IgD-negative memory B cell (primary cell): ENCODE measurements at regions not wholly inside any gene's neighbourhood (a gene's known extent, or its start where the extent isn't known, plus 50 kb on each side); places are given as distances from the start of the nearest gene placed in this dataset.
"Not testable (repeated sequence)": the region's sequence is repeated elsewhere in the genome, so short reads cannot be mapped to it uniquely, and the experiment has no call there.

Source experiments
- H3K27ac Mint-ChIP-seq, 3 donors: one replicate each; pipeline ENCODE4 v1.8.0; 2020 to 2022; ENCODE audit warnings: mild to moderate bottlenecking in 3 of 3, mixed read lengths in 3 of 3, moderate library complexity in 1 of 3
- H3K27me3 Mint-ChIP-seq: one replicate; pipeline ENCODE4 v1.8.0; 2021; ENCODE audit warnings: mixed read lengths
- H3K36me3 Mint-ChIP-seq: one replicate; pipeline ENCODE4 v1.8.0; 2020; ENCODE audit warnings: mild to moderate bottlenecking, mixed read lengths
- H3K4me1 Mint-ChIP-seq, 3 donors: one replicate each; pipeline ENCODE4 v1.8.0; 2020 to 2022; ENCODE audit warnings: mixed read lengths in 3 of 3, mild to moderate bottlenecking in 1 of 3
- H3K4me3 Mint-ChIP-seq, 4 donors: one replicate each; pipeline ENCODE4 v1.8.0; 2020 to 2022; ENCODE audit warnings: mild to moderate bottlenecking in 4 of 4, mixed read lengths in 4 of 4, moderate library complexity in 3 of 4
- H3K9me3 Mint-ChIP-seq, 3 donors: one replicate each; pipeline ENCODE4 v1.8.0; 2020 to 2021; ENCODE audit warnings: mixed read lengths in 3 of 3, mild to moderate bottlenecking in 1 of 3

DNA sequence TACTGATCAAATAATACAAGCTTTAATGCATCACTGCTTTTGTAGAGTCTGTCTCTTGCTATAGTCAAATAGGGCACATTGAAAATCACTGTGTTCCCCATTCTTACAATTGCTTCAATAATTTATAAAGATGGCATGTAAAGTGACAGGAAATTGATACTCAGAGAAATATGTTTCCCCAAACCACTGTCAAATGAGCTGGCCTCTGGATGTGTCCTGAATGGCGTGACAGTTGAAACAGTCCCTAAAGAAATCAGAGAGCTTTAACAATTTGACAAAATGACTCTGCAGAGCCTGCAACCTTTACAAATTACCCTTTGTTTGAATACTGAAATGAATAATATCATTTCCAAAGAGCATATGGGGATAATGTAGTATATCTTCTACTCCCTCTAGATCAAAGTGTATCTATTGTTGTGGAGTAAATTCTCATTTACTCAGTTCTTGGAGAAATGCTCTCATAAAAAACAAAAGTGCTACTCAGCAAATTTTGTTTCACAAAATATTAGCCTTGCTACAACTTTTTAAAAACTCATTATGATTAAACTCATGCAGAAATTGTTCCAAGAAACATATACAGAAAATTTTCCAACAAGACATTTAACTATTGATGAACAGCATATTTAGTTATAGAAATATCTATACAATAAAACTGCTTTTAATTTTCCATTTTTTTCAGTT is 763.2 kb upstream of the SPRY2 start:
- Mint-ChIP-seq H3K4me3 (no peak overlapping the region), H3K36me3 (no peaks in the 10 kb centered on the region), H3K27me3 (no peaks in the 10 kb centered on the region), H3K27ac (no peak overlapping the region), H3K4me1 (no peaks in the 10 kb centered on the region), H3K9me3 (peaks cover 0 to 3% (median 1%) of the 10 kb centered on the region in 3 donors)

GRCh38 chr13:81102066-81102465 is 761.1 kb upstream of the SPRY2 start:
- not testable (repeated sequence) for H3K27ac Mint-ChIP-seq, H3K27me3 Mint-ChIP-seq, H3K36me3 Mint-ChIP-seq, H3K4me3 Mint-ChIP-seq, H3K9me3 Mint-ChIP-seq, H3K4me1 Mint-ChIP-seq

- no peak overlapping the region for H3K4me3 Mint-ChIP-seq
- no peak overlapping the region for H3K27ac Mint-ChIP-seq
- H3K36me3 Mint-ChIP-seq: no peaks in the 10 kb centered on the region
- no peaks in the 10 kb centered on the region for H3K4me1 Mint-ChIP-seq
- H3K9me3 Mint-ChIP-seq: peaks cover 0 to 2% (median 0%) of the 10 kb centered on the region in 3 donors
- no peaks in the 10 kb centered on the region for H3K27me3 Mint-ChIP-seq
Measured at GRCh38 chr13:81089371-81090157, 748.6 kb upstream of the SPRY2 start.

DNA sequence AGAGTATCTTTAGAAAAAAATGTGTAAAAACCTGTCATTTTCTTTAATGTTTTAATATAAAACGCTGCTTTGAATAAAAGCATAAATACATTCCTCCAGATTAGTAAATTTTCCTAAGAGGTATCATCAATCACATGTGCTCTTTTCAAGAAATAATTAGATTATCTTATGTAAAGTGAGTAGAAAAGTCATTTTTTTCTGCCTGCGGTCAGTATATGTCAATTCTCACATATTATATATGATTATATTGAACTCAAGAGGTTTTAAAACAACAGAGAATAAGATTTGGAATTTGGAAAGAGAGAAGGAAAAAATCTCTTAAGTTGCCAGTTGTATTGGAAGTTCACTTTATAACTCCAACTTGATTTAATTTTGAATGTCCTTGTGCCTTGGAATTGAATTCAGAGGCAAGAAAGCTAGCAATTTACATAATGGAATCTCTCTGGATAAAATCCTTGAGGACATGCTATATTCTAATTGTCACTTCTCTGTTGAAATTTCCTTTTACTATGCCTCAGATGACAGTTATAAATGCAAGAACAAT is 740.1 kb upstream of the SPRY2 start:
- Mint-ChIP-seq H3K36me3 (no peaks in the 10 kb centered on the region), H3K4me1 (no peaks in the 10 kb centered on the region), H3K4me3 (no peak overlapping the region), H3K27ac (no peak overlapping the region), H3K27me3 (no peaks in the 10 kb centered on the region), H3K9me3 (peaks cover 0 to 8% (median 2%) of the 10 kb centered on the region in 3 donors)

DNA sequence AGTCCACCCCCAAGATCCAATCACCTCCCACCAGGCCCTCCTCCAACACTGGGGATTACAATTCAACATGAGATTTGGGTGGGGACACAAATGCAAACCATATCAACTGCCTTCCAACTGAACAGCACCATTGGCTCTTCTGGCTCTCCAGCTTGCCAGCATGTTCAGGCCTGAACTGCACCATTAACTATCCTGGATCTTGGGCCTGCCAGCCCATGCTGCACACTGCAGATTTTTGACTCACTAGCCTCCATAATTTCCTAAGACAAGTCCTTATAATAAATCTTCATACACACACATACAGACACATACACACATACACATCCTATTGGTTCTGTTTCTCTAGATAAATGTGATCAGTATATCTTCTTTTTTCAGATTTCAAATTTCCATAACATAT is 737.1 kb upstream of the SPRY2 start:
- Mint-ChIP-seq H3K4me3 (no peak overlapping the region), H3K27me3 (no peaks in the 10 kb centered on the region), H3K36me3 (no peaks in the 10 kb centered on the region), H3K4me1 (no peaks in the 10 kb centered on the region), H3K27ac (no peak overlapping the region), H3K9me3 (peaks cover 0 to 5% (median 0%) of the 10 kb centered on the region in 3 donors)

DNA sequence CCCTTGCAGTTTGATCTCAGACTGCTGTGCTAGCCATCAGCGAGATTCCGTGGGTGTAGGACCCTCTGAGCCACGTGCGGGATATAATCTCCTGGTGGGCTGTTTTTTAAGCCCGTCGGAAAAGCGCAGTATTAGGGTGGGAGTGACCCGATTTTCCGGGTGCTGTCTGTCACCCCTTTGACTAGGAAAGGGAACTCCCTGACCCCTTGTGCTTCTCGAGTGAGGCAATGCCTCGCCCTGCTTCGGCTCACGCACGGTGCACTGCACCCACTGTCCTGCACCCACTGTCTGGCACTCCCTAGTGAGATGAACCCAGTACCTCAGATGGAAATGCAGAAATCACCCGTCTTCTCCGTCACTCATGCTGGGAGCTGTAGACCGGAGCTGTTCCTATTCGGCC is 728.9 kb upstream of the SPRY2 start:
- H3K9me3 Mint-ChIP-seq, H3K36me3 Mint-ChIP-seq, H3K4me1 Mint-ChIP-seq, H3K4me3 Mint-ChIP-seq, H3K27ac Mint-ChIP-seq, H3K27me3 Mint-ChIP-seq: not testable (repeated sequence)

- Mint-ChIP-seq H3K9me3 (peaks cover 0 to 5% (median 1%) of the 10 kb centered on the region in 3 donors), H3K27me3 (no peaks in the 10 kb centered on the region), H3K4me1 (no peaks in the 10 kb centered on the region), H3K36me3 (no peaks in the 10 kb centered on the region), H3K4me3 (no peak overlapping the region), H3K27ac (no peak overlapping the region)
Measured at GRCh38 chr13:81058916-81059290, 718.0 kb upstream of the SPRY2 start.

- H3K4me1 Mint-ChIP-seq: no peaks in the 10 kb centered on the region
- H3K27me3 Mint-ChIP-seq: no peaks in the 10 kb centered on the region
- H3K36me3 Mint-ChIP-seq: no peaks in the 10 kb centered on the region
- no peak overlapping the region for H3K4me3 Mint-ChIP-seq
- no peak overlapping the region for H3K27ac Mint-ChIP-seq
- peaks cover 0 to 5% (median 1%) of the 10 kb centered on the region in 3 donors for H3K9me3 Mint-ChIP-seq
Measured at GRCh38 chr13:81058211-81058915, 717.4 kb upstream of the SPRY2 start.

GRCh38 chr13:81051873-81052272 is 710.9 kb upstream of the SPRY2 start:
- Mint-ChIP-seq H3K36me3 (no peaks in the 10 kb centered on the region), H3K9me3 (peaks cover 0 to 1% (median 0%) of the 10 kb centered on the region in 3 donors), H3K4me3 (no peak overlapping the region), H3K27me3 (no peaks in the 10 kb centered on the region), H3K4me1 (no peaks in the 10 kb centered on the region), H3K27ac (no peak overlapping the region)

DNA sequence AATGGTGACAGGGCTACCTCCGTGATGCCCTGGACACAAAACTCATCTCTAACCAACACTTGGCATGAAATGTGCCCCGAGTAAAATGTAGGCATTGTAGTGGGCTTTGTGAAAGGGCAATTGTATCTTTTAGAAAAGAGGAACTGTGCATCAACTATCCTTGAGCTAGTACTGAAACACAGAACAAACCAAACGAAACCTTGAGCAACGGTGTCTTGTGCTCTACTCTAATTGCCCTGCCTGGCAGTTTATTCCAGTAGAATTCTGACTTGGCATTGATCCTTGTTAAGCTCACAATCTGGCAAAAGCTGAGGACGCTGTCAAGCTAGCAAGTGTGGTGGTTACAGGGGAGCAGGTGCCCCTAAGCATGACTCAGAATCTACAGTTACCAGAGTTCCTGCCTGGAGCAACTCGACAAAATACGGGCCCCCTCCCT is 707.1 kb upstream of the SPRY2 start:
- Mint-ChIP-seq H3K27me3 (no peaks in the 10 kb centered on the region), H3K27ac (no peak overlapping the region), H3K36me3 (no peaks in the 10 kb centered on the region), H3K4me1 (no peaks in the 10 kb centered on the region), H3K9me3 (no peaks in the 10 kb centered on the region), H3K4me3 (no peak overlapping the region)

DNA sequence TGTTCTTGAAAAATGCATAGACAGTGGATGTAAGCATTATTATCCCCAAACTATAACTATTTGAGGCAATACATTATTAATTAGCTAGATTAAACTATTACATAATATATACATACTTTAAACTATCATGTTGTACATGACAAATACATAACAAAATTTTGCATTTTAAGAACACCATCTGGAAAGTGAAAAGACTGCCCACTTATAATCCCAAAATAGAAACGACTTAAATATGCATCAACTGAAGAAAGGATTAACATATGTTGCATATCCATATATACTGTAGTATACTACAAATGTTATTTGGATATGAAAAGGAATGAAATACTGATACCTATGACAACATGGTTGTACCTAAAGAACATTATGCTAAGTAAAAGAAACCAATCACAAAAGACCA is 700.8 kb upstream of the SPRY2 start:
- Mint-ChIP-seq H3K27me3 (no peaks in the 10 kb centered on the region), H3K4me3 (no peak overlapping the region), H3K27ac (no peak overlapping the region), H3K36me3 (no peaks in the 10 kb centered on the region), H3K4me1 (no peaks in the 10 kb centered on the region), H3K9me3 (peaks cover 0 to 9% (median 4%) of the 10 kb centered on the region in 3 donors)

DNA sequence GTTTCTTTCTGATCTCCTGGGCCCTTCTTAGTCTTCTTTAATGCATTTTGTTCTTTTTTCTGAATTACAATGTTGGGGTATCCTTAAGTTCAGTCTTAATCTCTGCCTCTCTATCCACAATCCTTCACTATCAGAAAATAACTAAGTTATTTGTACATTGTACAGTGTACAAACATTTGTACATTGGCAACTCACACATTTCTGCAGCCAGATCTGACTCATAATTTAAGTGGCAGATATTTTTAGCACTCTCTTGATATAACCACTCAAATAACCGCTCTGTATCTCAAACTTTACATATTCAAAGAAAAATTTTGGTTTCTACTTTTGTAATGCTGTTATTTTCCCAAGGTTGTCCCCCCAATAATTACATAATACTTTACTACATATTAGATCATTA is 691.1 kb upstream of the SPRY2 start:
- H3K27me3 Mint-ChIP-seq: no peaks in the 10 kb centered on the region
- peaks cover 0 to 3% (median 3%) of the 10 kb centered on the region in 3 donors for H3K9me3 Mint-ChIP-seq
- H3K4me1 Mint-ChIP-seq: no peaks in the 10 kb centered on the region
- no peak overlapping the region for H3K27ac Mint-ChIP-seq
- no peak overlapping the region for H3K4me3 Mint-ChIP-seq
- peaks cover 2% of the 10 kb centered on the region for H3K36me3 Mint-ChIP-seq

DNA sequence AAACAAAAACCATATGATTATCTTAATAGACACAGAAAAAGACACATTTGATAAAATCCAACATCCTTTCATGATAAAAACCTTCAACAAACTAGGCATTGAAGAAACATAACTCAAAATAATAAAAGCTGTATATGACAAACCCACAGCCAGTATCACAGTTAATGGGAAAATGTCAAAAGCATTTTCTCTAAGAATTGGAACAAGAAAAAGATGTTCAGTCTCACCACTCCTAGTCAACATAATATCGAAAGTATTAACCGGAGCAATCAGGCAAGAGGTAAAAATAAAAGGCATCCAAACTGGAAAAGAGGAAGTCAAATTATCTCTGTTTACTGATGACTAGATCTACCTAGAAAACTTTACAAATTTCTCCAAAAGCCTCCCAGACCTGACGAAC is 684.2 kb upstream of the SPRY2 start:
- Mint-ChIP-seq H3K9me3 (peaks cover 0 to 20% (median 2%) of the 10 kb centered on the region in 3 donors), H3K4me3 (no peak overlapping the region), H3K36me3 (no peaks in the 10 kb centered on the region), H3K4me1 (no peaks in the 10 kb centered on the region), H3K27me3 (no peaks in the 10 kb centered on the region), H3K27ac (no peak overlapping the region)

GRCh38 chr13:81021284-81021840 is 680.4 kb upstream of the SPRY2 start:
- Mint-ChIP-seq H3K4me3 (no peak overlapping the region), H3K27me3 (no peaks in the 10 kb centered on the region), H3K27ac (no peak overlapping the region), H3K36me3 (no peaks in the 10 kb centered on the region), H3K4me1 (no peaks in the 10 kb centered on the region), H3K9me3 (peaks cover 0 to 17% (median 0%) of the 10 kb centered on the region in 3 donors)

DNA sequence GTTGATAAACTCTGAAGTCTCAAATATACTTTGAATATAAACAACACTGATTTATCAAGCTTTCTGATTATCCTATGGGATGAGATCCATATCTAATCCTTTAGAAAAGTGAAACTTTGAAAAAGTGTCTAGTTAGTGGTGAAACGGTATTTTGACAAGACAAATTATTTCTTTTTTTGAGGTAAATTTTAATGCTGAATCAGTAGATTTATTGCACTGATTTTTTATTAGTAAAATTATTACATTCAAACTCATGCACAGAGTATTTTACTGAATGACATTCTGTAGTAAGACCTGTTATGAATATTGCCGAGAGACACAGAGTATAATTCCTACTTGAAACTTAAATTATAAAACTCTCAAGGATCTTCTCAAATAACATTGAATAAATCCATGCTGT is 679.1 kb upstream of the SPRY2 start:
- Mint-ChIP-seq H3K27me3 (no peaks in the 10 kb centered on the region), H3K27ac (no peak overlapping the region), H3K4me3 (no peak overlapping the region), H3K36me3 (no peaks in the 10 kb centered on the region), H3K4me1 (no peaks in the 10 kb centered on the region), H3K9me3 (peaks cover 0 to 14% (median 0%) of the 10 kb centered on the region in 3 donors)
